Neural cell (in vitro differentiated cells): ENCODE measurements at regions not wholly inside any gene's neighbourhood (a gene's known extent, or its start where the extent isn't known, plus 50 kb on each side); places are given as distances from the start of the nearest gene placed in this dataset.

Experiments
- H2AFZ ChIP-seq: fragments of 200-600, 300-800 bp; sonication (generic), shearing (Covaris generic); 2 replicates; pipeline ENCODE4 v1.6.0; 2014; ENCODE audit warnings: low read depth, mild to moderate bottlenecking, antibody characterized with exemption, low read length, moderate library complexity
- H3F3A ChIP-seq: fragments of 200-600 bp; shearing (Covaris generic); 2 replicates; pipeline ENCODE4 v1.6.1; 2016; ENCODE audit warnings: mild to moderate bottlenecking, moderate library complexity, mixed read lengths, antibody characterized with exemption, low read length; ENCODE audit not compliant: insufficient read depth, poor library complexity, severe bottlenecking
- H3K27ac ChIP-seq: fragments of 200-600, 300-800 bp; sonication (generic), shearing (Covaris generic); 2 replicates; pipeline ENCODE4 v1.5.1; 2014; ENCODE audit warnings: mild to moderate bottlenecking, low read length, moderate library complexity
- H3K27me3 ChIP-seq: fragments of 300-800, 200-600 bp; sonication (generic), shearing (Covaris generic); 2 replicates; pipeline ENCODE4 v1.6.0; 2014; ENCODE audit warnings: mild to moderate bottlenecking, low read depth, low read length, moderate library complexity; ENCODE audit not compliant: insufficient read depth
- H3K36me3 ChIP-seq: fragments of 300-800, 200-600 bp; sonication (generic), shearing (Covaris generic); 2 replicates; pipeline ENCODE4 v1.5.1; 2014; ENCODE audit warnings: mild to moderate bottlenecking, antibody characterized with exemption, low read length, moderate library complexity; ENCODE audit not compliant: insufficient read depth
- H3K4me2 ChIP-seq: fragments of 300-800, 200-600 bp; sonication (generic), shearing (Covaris generic); 2 replicates; pipeline ENCODE4 v1.6.0; 2014; ENCODE audit warnings: mild to moderate bottlenecking, low read length
- H3K4me3 ChIP-seq: fragments of 300-800, 200-600 bp; sonication (generic), shearing (Covaris generic); 2 replicates; pipeline ENCODE4 v1.5.1; 2014; ENCODE audit warnings: mild to moderate bottlenecking, low read length, moderate library complexity
- H3K79me2 ChIP-seq: fragments of 200-600 bp; shearing (Covaris generic); replicated peaks from 2 replicates; pipeline ENCODE4 v1.6.0; 2014; ENCODE audit warnings: mild to moderate bottlenecking, low read length, moderate library complexity; ENCODE audit not compliant: insufficient read depth
- H3K9ac ChIP-seq: fragments of 300-800, 200-600 bp; sonication (generic), shearing (Covaris generic); 2 replicates; pipeline ENCODE4 v1.6.1; 2016; ENCODE audit warnings: mild to moderate bottlenecking, low read length, mixed read lengths
- H3K9me2 ChIP-seq: fragments of 200-600 bp; shearing (Covaris generic); 2 replicates; pipeline ENCODE4 v1.6.1; 2016; ENCODE audit warnings: mild to moderate bottlenecking, low read length, mixed read lengths; ENCODE audit not compliant: insufficient read depth
- H3K9me3 ChIP-seq: fragments of 200-600, 300-800 bp; sonication (generic), shearing (Covaris generic); 2 replicates; pipeline ENCODE4 v1.6.1; 2016; ENCODE audit warnings: mild to moderate bottlenecking, mixed run types, low read length, moderate library complexity, mixed read lengths
- H4K20me1 ChIP-seq: fragments of 200-600 bp; shearing (Covaris generic); 2 replicates; pipeline ENCODE4 v1.6.1; 2016; ENCODE audit warnings: mild to moderate bottlenecking, mixed run types; ENCODE audit not compliant: insufficient read depth
- CTCF ChIP-seq: fragments of 450-650 bp; IDR thresholded peaks from 2 replicates; pipeline ENCODE4 v1.5.1; 2014; ENCODE audit warnings: antibody characterized with exemption, mild to moderate bottlenecking, moderate library complexity; ENCODE audit not compliant: poor library complexity, severe bottlenecking
- EP300 ChIP-seq: fragments of 450-650 bp; conservative IDR thresholded peaks from 2 replicates; pipeline ENCODE4 v1.6.1; 2014; ENCODE audit warnings: antibody characterized with exemption, mild to moderate bottlenecking, moderate library complexity; ENCODE audit not compliant: poor library complexity, severe bottlenecking
- EZH2 ChIP-seq: fragments of 200-600, 300-800 bp; shearing (Covaris generic), sonication (generic); IDR thresholded peaks from 2 replicates; pipeline ENCODE4 v1.6.1; 2014; ENCODE audit warnings: antibody characterized with exemption, low read length, borderline replicate concordance, mild to moderate bottlenecking; ENCODE audit not compliant: insufficient read depth, poor library complexity, severe bottlenecking
- MXI1 ChIP-seq: fragments of 450-650 bp; conservative IDR thresholded peaks from 2 replicates; pipeline ENCODE4 v1.6.1; 2014; ENCODE audit warnings: antibody characterized with exemption, mild to moderate bottlenecking; ENCODE audit not compliant: poor library complexity, severe bottlenecking
- POLR2AphosphoS5 ChIP-seq: IDR thresholded peaks from 2 replicates; pipeline ENCODE4 v1.6.1; 2012
- RAD21 ChIP-seq: fragments of 450-650 bp; conservative IDR thresholded peaks from 2 replicates; pipeline ENCODE4 v1.6.1; 2014; ENCODE audit warnings: antibody characterized with exemption, mild to moderate bottlenecking, moderate library complexity
- REST ChIP-seq: IDR thresholded peaks from 2 replicates; pipeline ENCODE4 v1.6.1; 2012; ENCODE audit warnings: borderline replicate concordance
- SMC3 ChIP-seq: fragments of 450-650 bp; conservative IDR thresholded peaks from 2 replicates; pipeline ENCODE4 v1.6.1; 2014; ENCODE audit warnings: antibody characterized with exemption, mild to moderate bottlenecking, moderate library complexity; ENCODE audit not compliant: poor library complexity
- TAF1 ChIP-seq: IDR thresholded peaks from 2 replicates; pipeline ENCODE4 v1.6.1; 2012; ENCODE audit warnings: low read depth

GRCh38 chr6:137687818-137688217 is 179.2 kb upstream of the TNFAIP3 start:
- TF ChIP-seq RAD21, result no peak
- no peak for TF ChIP-seq EP300
- TF ChIP-seq EZH2, result no peak
- no peak for TF ChIP-seq TAF1
- TF ChIP-seq CTCF, result no peak
- no peak for TF ChIP-seq MXI1
- TF ChIP-seq SMC3, result no peak
- no peak for TF ChIP-seq POLR2AphosphoS5
- TF ChIP-seq REST, result no peak
- no peaks in the 10 kb centered on the region for H3K9me2 ChIP-seq
- H3K4me3 ChIP-seq, result no peak overlapping the region
- H3K4me2 ChIP-seq, result no peak overlapping the region
- H3K36me3 ChIP-seq, result no peaks in the 10 kb centered on the region
- no peaks in the 10 kb centered on the region for H3F3A ChIP-seq
- H3K27ac ChIP-seq, result no peak overlapping the region
- H3K79me2 ChIP-seq, result no peaks in the 10 kb centered on the region
- H3K27me3 ChIP-seq, result no peaks in the 10 kb centered on the region
- H3K9ac ChIP-seq, result no peak overlapping the region
- H2AFZ ChIP-seq, result no peak overlapping the region
- no peaks in the 10 kb centered on the region for H3K9me3 ChIP-seq
- no peaks in the 10 kb centered on the region for H4K20me1 ChIP-seq

GRCh38 chr6:137688230-137688971 is 178.7 kb upstream of the TNFAIP3 start:
- H3K9me3 ChIP-seq, result no peaks in the 10 kb centered on the region
- H3K27me3 ChIP-seq, result no peaks in the 10 kb centered on the region
- H3F3A ChIP-seq, result no peaks in the 10 kb centered on the region
- no peak overlapping the region for H3K4me2 ChIP-seq
- no peaks in the 10 kb centered on the region for H3K36me3 ChIP-seq
- H3K9ac ChIP-seq, result no peak overlapping the region
- no peaks in the 10 kb centered on the region for H3K9me2 ChIP-seq
- no peaks in the 10 kb centered on the region for H3K79me2 ChIP-seq
- no peaks in the 10 kb centered on the region for H4K20me1 ChIP-seq
- H3K27ac ChIP-seq, result no peak overlapping the region
- H3K4me3 ChIP-seq, result no peak overlapping the region
- TF ChIP-seq EZH2 (no peak), POLR2AphosphoS5 (no peak), SMC3 (no peak), TAF1 (no peak), CTCF (no peak), MXI1 (no peak), REST (no peak), EP300 (no peak), RAD21 (no peak)
- H2AFZ ChIP-seq, result no peak overlapping the region
